H9 (cell line): ENCODE measurements at regions not wholly inside any gene's neighbourhood (a gene's known extent, or its start where the extent isn't known, plus 50 kb on each side); places are given as distances from the start of the nearest gene placed in this dataset.
A peak's percentile ranks its signal among the peaks of the same experiment; 100 is the strongest.

Experiments used
- DNase-seq: peaks from one replicate; pipeline ENCODE4 v3.0.0-alpha.2; 2017
- H2AFZ ChIP-seq: one replicate; pipeline ENCODE4 v1.6.1; 2013; ENCODE audit warnings: mild to moderate bottlenecking, low read length, control low read depth, moderate library complexity
- H2AK5ac ChIP-seq: 2 replicates; pipeline ENCODE4 v1.6.1; 2013; ENCODE audit warnings: low read length, control low read depth, mixed read lengths; ENCODE audit not compliant: insufficient read length
- H2BK120ac ChIP-seq: one replicate; pipeline ENCODE4 v1.6.1; 2013; ENCODE audit warnings: low read depth, mild to moderate bottlenecking, low read length, control low read depth, inconsistent platforms; ENCODE audit not compliant: poor library complexity, severe bottlenecking
- H2BK12ac ChIP-seq: 2 replicates; pipeline ENCODE4 v1.6.1; 2013; ENCODE audit warnings: low read length, control low read depth, mixed read lengths, low read depth; ENCODE audit not compliant: insufficient read length
- H2BK15ac ChIP-seq: 2 replicates; pipeline ENCODE4 v1.6.1; 2013; ENCODE audit warnings: low read depth, low read length, control low read depth
- H2BK20ac ChIP-seq: one replicate; pipeline ENCODE4 v1.6.1; 2013; ENCODE audit warnings: low read depth, mild to moderate bottlenecking, low read length, control low read depth, inconsistent platforms; ENCODE audit not compliant: poor library complexity, severe bottlenecking
- H2BK5ac ChIP-seq: 2 replicates; pipeline ENCODE4 v1.6.1; 2013; ENCODE audit warnings: low read length, control low read depth, mixed read lengths; ENCODE audit not compliant: insufficient read length
- H3K14ac ChIP-seq: 2 replicates; pipeline ENCODE4 v1.6.1; 2013; ENCODE audit warnings: low read length, control low read depth; ENCODE audit not compliant: insufficient read depth
- H3K18ac ChIP-seq: 2 replicates; pipeline ENCODE4 v1.6.1; 2013; ENCODE audit warnings: low read depth, mild to moderate bottlenecking, mixed read lengths, low read length, control low read depth; ENCODE audit not compliant: insufficient read length
- H3K23ac ChIP-seq: 2 replicates; pipeline ENCODE4 v1.6.1; 2013; ENCODE audit warnings: low read length, control low read depth, mixed read lengths, low read depth; ENCODE audit not compliant: insufficient read length
- H3K23me2 ChIP-seq: 2 replicates; pipeline ENCODE4 v1.6.1; 2013; ENCODE audit warnings: low read depth, mild to moderate bottlenecking, mixed read lengths, low read length, control low read depth; ENCODE audit not compliant: insufficient read length, poor library complexity, severe bottlenecking
- H3K27ac ChIP-seq: 2 replicates; pipeline ENCODE4 v1.5.1; 2013; ENCODE audit warnings: low read length, control low read depth, mixed read lengths, low read depth; ENCODE audit not compliant: insufficient read length
- H3K27me3 ChIP-seq: 2 replicates; pipeline ENCODE4 v1.6.1; 2013; ENCODE audit warnings: low read length, control low read depth, inconsistent platforms; ENCODE audit not compliant: insufficient read depth
- H3K4ac ChIP-seq: 2 replicates; pipeline ENCODE4 v1.6.1; 2013; ENCODE audit warnings: low read depth, mild to moderate bottlenecking, control low read depth, inconsistent platforms, low read length, moderate library complexity
- H3K4me1 ChIP-seq: 2 replicates; pipeline ENCODE4 v1.6.1; 2013; ENCODE audit warnings: low read length, control low read depth, inconsistent platforms; ENCODE audit not compliant: insufficient read depth
- H3K4me2 ChIP-seq: 2 replicates; pipeline ENCODE4 v1.6.1; 2013; ENCODE audit warnings: low read length, control low read depth, mixed read lengths; ENCODE audit not compliant: insufficient read length, insufficient read depth
- H3K56ac ChIP-seq: 2 replicates; pipeline ENCODE4 v1.6.1; 2013; ENCODE audit warnings: low read depth, mild to moderate bottlenecking, mixed read lengths, low read length, control low read depth; ENCODE audit not compliant: insufficient read length
- H3K79me1 ChIP-seq: 2 replicates; pipeline ENCODE4 v1.6.1; 2013; ENCODE audit warnings: low read depth, mild to moderate bottlenecking, moderate library complexity, low read length, control low read depth, inconsistent platforms; ENCODE audit not compliant: insufficient read depth, poor library complexity, severe bottlenecking
- H3K79me2 ChIP-seq: 2 replicates; pipeline ENCODE4 v1.6.1; 2013; ENCODE audit warnings: low read length, control low read depth, inconsistent platforms; ENCODE audit not compliant: insufficient read depth
- H3K9ac ChIP-seq: 2 replicates; pipeline ENCODE4 v1.6.1; 2013; ENCODE audit warnings: low read length, control low read depth, mixed read lengths; ENCODE audit not compliant: insufficient read length; ENCODE audit errors: extremely low read depth
- H3K9me3 ChIP-seq: one replicate; pipeline ENCODE4 v1.6.1; 2013; ENCODE audit warnings: low read depth, low read length, inconsistent platforms; ENCODE audit not compliant: control insufficient read depth
- H3T11ph ChIP-seq: one replicate; pipeline ENCODE4 v1.6.1; 2013; ENCODE audit warnings: mild to moderate bottlenecking, low read length, control low read depth, inconsistent platforms
- H4K20me1 ChIP-seq: one replicate; pipeline ENCODE4 v1.6.1; 2013; ENCODE audit not compliant: control insufficient read depth, insufficient read length, insufficient read depth
- H4K5ac ChIP-seq: 2 replicates; pipeline ENCODE4 v1.6.1; 2013; ENCODE audit warnings: low read depth, mild to moderate bottlenecking, mixed read lengths, low read length, control low read depth; ENCODE audit not compliant: insufficient read length
- H4K8ac ChIP-seq: replicated peaks from 2 replicates; pipeline ENCODE4 v1.6.1; 2013; ENCODE audit warnings: low read length, control low read depth, mixed read lengths, low read depth; ENCODE audit not compliant: insufficient read length
- H4K91ac ChIP-seq: 2 replicates; pipeline ENCODE4 v1.6.1; 2013; ENCODE audit warnings: low read depth, mild to moderate bottlenecking, moderate library complexity, mixed read lengths, low read length, control low read depth; ENCODE audit not compliant: insufficient read length
- H3K27ac Mint-ChIP-seq, 3 experiments: 2 replicates in 2 of 3; 3 replicates in 1 of 3; pipeline ENCODE4 v1.8.0; 2020 to 2021; ENCODE audit warnings: mixed read lengths in 3 of 3, mild to moderate bottlenecking in 1 of 3, moderate library complexity in 1 of 3
- H3K27me3 Mint-ChIP-seq: 2 replicates; pipeline ENCODE4 v1.8.0; 2021; ENCODE audit warnings: low read depth, mild to moderate bottlenecking, moderate library complexity, mixed read lengths
- H3K36me3 Mint-ChIP-seq, 3 experiments: 2 replicates in 2 of 3; 3 replicates in 1 of 3; pipeline ENCODE4 v1.8.0; 2020 to 2021; ENCODE audit warnings: low read depth in 3 of 3, mixed read lengths in 3 of 3; ENCODE audit not compliant: insufficient read depth in 1 of 3
- H3K4me1 Mint-ChIP-seq, 2 experiments: 2 replicates each; pipeline ENCODE4 v1.8.0; 2020; ENCODE audit warnings: mixed read lengths in 2 of 2
- H3K4me3 Mint-ChIP-seq, 2 experiments: 2 replicates in 1 of 2; 3 replicates in 1 of 2; pipeline ENCODE4 v1.8.0; 2020 to 2021; ENCODE audit warnings: mild to moderate bottlenecking in 2 of 2, mixed read lengths in 2 of 2, moderate library complexity in 1 of 2
- H3K9me3 Mint-ChIP-seq, 2 experiments: 2 replicates in 1 of 2; 3 replicates in 1 of 2; pipeline ENCODE4 v1.8.0; 2020; ENCODE audit warnings: mild to moderate bottlenecking in 2 of 2, mixed read lengths in 2 of 2, moderate library complexity in 1 of 2
- CTCF ChIP-seq: fragments of 200-600 bp; sonication (generic); conservative IDR thresholded peaks from 3 replicates; pipeline ENCODE4 v1.8.0; 2021; ENCODE audit warnings: antibody characterized with exemption, mild to moderate bottlenecking
- WGBS: extraction: QIAGEN DNeasy Blood & Tissue Kit; methylation state at CpG from one replicate; pipeline ENCODE4 v1.1.7; 2013; ENCODE audit warnings: missing lambda C conversion rate, low lambda C conversion rate, mixed read lengths; ENCODE audit not compliant: insufficient read length; ENCODE audit errors: extremely low coverage; 5-methylcytosine and 5-hydroxymethylcytosine counted together

DNA sequence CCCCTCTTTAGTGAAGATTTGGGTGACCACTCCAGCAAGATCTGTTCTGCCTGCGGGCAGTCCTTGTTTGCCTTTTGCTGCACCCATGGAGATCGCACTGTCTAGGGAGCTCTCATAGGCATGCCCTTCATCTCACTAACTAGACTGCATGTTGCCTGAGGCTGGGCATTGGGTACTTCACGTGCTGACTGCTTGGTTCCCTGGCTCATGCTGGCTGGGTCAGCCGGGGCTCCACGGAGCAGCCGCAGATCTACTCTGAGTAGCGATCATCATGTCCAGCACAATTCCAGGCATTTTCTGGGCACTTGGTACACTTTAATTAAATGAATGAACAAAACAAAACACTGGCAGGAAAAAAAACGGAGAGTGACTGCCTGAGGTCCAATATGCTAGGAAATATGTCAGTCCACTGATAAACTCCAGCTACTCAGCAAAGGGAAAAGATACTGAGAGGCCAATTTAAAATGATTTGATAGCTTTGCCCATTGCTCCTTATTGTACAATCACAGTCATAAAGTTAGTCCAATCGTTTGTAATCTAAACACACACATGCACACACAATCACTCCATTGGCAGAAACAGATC, 220.3 kb downstream of the C1D start:
- Mint-ChIP-seq H3K36me3 (no peaks in the 10 kb centered on the region), H3K4me1 (peaks cover 6 to 11% of the 10 kb centered on the region in 2 experiments), H3K9me3 (no peaks in the 10 kb centered on the region), H3K27me3 (peaks cover 5% of the 10 kb centered on the region; the same call in 1 of the 2 replicates), H3K4me3 (no peak overlapping the region), H3K27ac (0 out of 7 replicates have a peak overlapping the region, but pooled peaks of 1 of the 3 experiments have one; percentile 37)
- Histone ChIP-seq H3T11ph (no peak overlapping the region), H3K4ac (no peak overlapping the region), H3K23me2 (no peaks in the 10 kb centered on the region), H3K4me2 (no peak overlapping the region), H4K20me1 (no peaks in the 10 kb centered on the region), H3K79me1 (no peaks in the 10 kb centered on the region), H3K9ac (no peak overlapping the region), H2AK5ac (no peak overlapping the region), H3K79me2 (no peaks in the 10 kb centered on the region), H3K27ac (no peak overlapping the region), H3K27me3 (no peaks in the 10 kb centered on the region), H3K23ac (no peak overlapping the region), H4K5ac (no peak overlapping the region), H2AFZ (no peak overlapping the region), H2BK12ac (no peak overlapping the region), H2BK15ac (no peak overlapping the region), H2BK5ac (no peak overlapping the region), H3K4me1 (no peaks in the 10 kb centered on the region), H3K18ac (no peak overlapping the region), H3K9me3 (no peaks in the 10 kb centered on the region), H4K91ac (no peak overlapping the region), H4K8ac (no peak overlapping the region), H3K56ac (no peak overlapping the region), H2BK20ac (no peak overlapping the region), H3K14ac (no peak overlapping the region), H2BK120ac (no peak overlapping the region)
- TF ChIP-seq CTCF = no peak
- DNase-seq = no peak
- WGBS = no CpG with 5 or more reads among the region's 9 CpGs
